DND-41 (cell line): ENCODE measurements at regions not wholly inside any gene's neighbourhood (a gene's known extent, or its start where the extent isn't known, plus 50 kb on each side); places are given as distances from the start of the nearest gene placed in this dataset.

ENCODE experiments used
- ATAC-seq: fragments of 200-7000 bp; cut with Tn5 transposase; 3 replicates; pipeline ENCODE4 v1.9.1; 2021; ENCODE audit warnings: low read depth; ENCODE audit not compliant: insufficient read depth
- DNase-seq: peaks from one replicate; pipeline ENCODE4 v3.0.0-alpha.2; 2020
- H2AFZ ChIP-seq: 2 replicates; pipeline ENCODE4 v1.6.0; 2012; ENCODE audit warnings: low read depth, low read length
- H3K27ac ChIP-seq: 2 replicates; pipeline ENCODE4 v1.5.1; 2012; ENCODE audit warnings: low read length, inconsistent platforms
- H3K27me3 ChIP-seq: fragments of 200-600 bp; sonication (generic); 2 replicates; pipeline ENCODE4 v1.6.0; 2012; ENCODE audit warnings: low read length, mild to moderate bottlenecking, inconsistent platforms; ENCODE audit not compliant: insufficient read depth, poor library complexity
- H3K36me3 ChIP-seq: 2 replicates; pipeline ENCODE4 v1.5.1; 2012; ENCODE audit warnings: low read length, inconsistent platforms; ENCODE audit not compliant: insufficient read depth
- H3K4me1 ChIP-seq: 2 replicates; pipeline ENCODE4 v1.5.1; 2012; ENCODE audit warnings: mild to moderate bottlenecking, low read length; ENCODE audit not compliant: insufficient read depth
- H3K4me2 ChIP-seq: 2 replicates; pipeline ENCODE4 v1.6.0; 2012; ENCODE audit warnings: mild to moderate bottlenecking, moderate library complexity, low read length, inconsistent platforms; ENCODE audit not compliant: insufficient read depth
- H3K4me3 ChIP-seq, 2 experiments: fragments of 200-600 bp in 1 of 2; shearing (Covaris generic) in 1 of 2; 2 replicates each; pipeline ENCODE4 v1.5.1; 2012 to 2016; ENCODE audit warnings: inconsistent platforms in 2 of 2, low read length in 2 of 2, mild to moderate bottlenecking in 2 of 2, low read depth in 1 of 2, moderate library complexity in 1 of 2
- H3K79me2 ChIP-seq: 2 replicates; pipeline ENCODE4 v1.6.0; 2012; ENCODE audit warnings: low read length, inconsistent platforms; ENCODE audit not compliant: insufficient read depth
- H3K9ac ChIP-seq: 2 replicates; pipeline ENCODE4 v1.6.0; 2012; ENCODE audit warnings: low read depth, mild to moderate bottlenecking, inconsistent platforms, low read length, moderate library complexity
- H3K9me3 ChIP-seq: 2 replicates; pipeline ENCODE4 v1.5.1; 2012; ENCODE audit warnings: low read length, moderate library complexity, mild to moderate bottlenecking, inconsistent platforms; ENCODE audit not compliant: insufficient read depth, severe bottlenecking
- H4K20me1 ChIP-seq: 2 replicates; pipeline ENCODE4 v1.6.0; 2012; ENCODE audit warnings: low read length; ENCODE audit not compliant: insufficient read depth
- EZH2 ChIP-seq: IDR thresholded peaks from 3 replicates; pipeline ENCODE4 v1.6.1; 2012; ENCODE audit warnings: borderline replicate concordance, low read depth, mild to moderate bottlenecking, moderate library complexity, low read length, inconsistent platforms; ENCODE audit not compliant: severe bottlenecking
- TF ChIP-seq, protein P1 (sequence below): IDR thresholded peaks from 2 replicates; pipeline ENCODE4 v1.5.1; 2012; ENCODE audit warnings: borderline replicate concordance, low read length, moderate library complexity, mild to moderate bottlenecking; ENCODE audit not compliant: poor library complexity, severe bottlenecking; ENCODE audit errors: extremely low read depth

DNA sequence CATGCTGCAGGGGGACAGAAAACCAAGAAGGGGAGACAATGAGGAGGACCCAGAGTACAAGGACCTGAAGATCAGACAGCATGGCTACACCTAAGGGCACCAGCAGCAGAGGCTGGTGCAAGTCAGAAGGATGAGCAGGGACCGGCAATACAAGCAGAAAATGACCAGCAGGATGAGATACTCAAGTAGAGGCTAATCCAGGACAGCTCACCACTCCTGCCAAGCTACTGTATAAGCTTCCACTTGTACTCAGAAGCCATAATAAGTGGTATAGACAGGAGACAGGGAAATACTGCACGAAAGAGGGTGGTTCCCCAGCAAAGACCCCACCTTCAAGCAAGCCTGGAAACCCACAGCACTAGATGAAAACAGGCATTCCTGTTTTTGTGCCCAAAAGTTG, 138.7 kb upstream of the ZC3H12C start:
- Histone ChIP-seq H3K4me2 (no peak overlapping the region), H3K36me3 (no peaks in the 10 kb centered on the region), H4K20me1 (no peaks in the 10 kb centered on the region), H3K4me1 (no peaks in the 10 kb centered on the region), H2AFZ (no peak overlapping the region), H3K9ac (no peak overlapping the region), H3K4me3 (no peak overlapping the region), H3K27me3 (no peaks in the 10 kb centered on the region), H3K9me3 (no peaks in the 10 kb centered on the region), H3K27ac (no peak overlapping the region), H3K79me2 (no peaks in the 10 kb centered on the region)
- DNase-seq (no peak), ATAC-seq (no peak)
- no peak for TF ChIP-seq EZH2
- TF ChIP-seq, protein P1, sequence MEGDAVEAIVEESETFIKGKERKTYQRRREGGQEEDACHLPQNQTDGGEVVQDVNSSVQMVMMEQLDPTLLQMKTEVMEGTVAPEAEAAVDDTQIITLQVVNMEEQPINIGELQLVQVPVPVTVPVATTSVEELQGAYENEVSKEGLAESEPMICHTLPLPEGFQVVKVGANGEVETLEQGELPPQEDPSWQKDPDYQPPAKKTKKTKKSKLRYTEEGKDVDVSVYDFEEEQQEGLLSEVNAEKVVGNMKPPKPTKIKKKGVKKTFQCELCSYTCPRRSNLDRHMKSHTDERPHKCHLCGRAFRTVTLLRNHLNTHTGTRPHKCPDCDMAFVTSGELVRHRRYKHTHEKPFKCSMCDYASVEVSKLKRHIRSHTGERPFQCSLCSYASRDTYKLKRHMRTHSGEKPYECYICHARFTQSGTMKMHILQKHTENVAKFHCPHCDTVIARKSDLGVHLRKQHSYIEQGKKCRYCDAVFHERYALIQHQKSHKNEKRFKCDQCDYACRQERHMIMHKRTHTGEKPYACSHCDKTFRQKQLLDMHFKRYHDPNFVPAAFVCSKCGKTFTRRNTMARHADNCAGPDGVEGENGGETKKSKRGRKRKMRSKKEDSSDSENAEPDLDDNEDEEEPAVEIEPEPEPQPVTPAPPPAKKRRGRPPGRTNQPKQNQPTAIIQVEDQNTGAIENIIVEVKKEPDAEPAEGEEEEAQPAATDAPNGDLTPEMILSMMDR, result no peak

DNA sequence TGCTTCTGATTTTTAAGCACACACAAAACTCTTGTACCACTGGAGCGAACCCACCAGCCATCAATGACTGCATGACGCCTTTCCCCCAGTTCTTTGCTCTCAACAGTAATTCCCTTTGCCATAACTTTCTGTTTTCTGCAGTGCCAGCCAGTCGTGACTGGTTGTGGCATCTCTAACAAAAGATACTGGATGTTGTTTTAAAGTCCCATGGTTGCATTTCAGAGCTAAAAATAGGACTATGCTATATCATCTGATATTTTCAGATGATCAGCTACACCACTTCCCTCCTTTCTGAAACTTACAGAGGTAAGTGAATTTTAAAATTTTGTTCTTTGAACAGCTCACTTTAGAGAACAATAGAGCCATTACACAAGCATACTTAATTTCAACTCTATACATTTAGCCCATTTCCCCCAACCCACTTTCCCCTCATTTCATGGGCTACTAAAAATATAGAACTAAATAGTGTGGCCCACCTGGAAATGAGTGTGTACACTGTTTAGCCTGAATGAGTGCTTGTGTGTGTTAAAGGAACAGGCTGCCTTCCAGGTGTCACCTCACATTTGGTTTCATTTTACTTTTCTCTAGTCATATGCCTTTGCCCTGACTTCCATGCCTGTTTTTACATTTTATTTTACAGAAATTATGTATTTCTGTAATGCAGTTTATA, 136.9 kb upstream of the ZC3H12C start:
- no peak overlapping the region for H2AFZ ChIP-seq
- no peak overlapping the region for H3K27ac ChIP-seq
- no peaks in the 10 kb centered on the region for H3K79me2 ChIP-seq
- H3K9ac ChIP-seq, result no peak overlapping the region
- no peak overlapping the region for H3K4me2 ChIP-seq
- H3K36me3 ChIP-seq, result no peaks in the 10 kb centered on the region
- H3K4me3 ChIP-seq, result no peak overlapping the region
- H3K9me3 ChIP-seq, result no peaks in the 10 kb centered on the region
- H3K27me3 ChIP-seq, result no peaks in the 10 kb centered on the region
- TF ChIP-seq, protein P1, result no peak
- TF ChIP-seq EZH2, result no peak
- no peaks in the 10 kb centered on the region for H3K4me1 ChIP-seq
- no peaks in the 10 kb centered on the region for H4K20me1 ChIP-seq
- DNase-seq (no peak), ATAC-seq (no peak)

DNA sequence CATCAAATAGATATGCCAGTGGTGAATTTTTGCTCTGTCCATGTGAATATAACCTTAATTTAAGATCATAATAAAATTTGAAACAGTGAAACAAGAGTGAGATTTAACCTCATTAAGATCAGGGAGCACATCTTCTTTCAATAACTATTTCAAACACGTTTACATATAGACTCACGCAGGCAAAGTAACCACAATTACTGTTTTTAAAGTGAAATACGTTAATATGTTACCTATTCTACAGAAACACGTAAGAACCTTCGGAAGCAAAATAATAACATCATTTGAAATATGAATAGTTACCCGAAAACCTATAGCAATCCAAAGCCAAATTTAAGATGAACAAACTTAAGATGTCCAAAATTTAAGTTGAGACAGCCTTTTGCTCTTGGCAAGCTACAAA, 136.2 kb upstream of the ZC3H12C start:
- Histone ChIP-seq H3K36me3 (no peaks in the 10 kb centered on the region), H3K9ac (no peak overlapping the region), H3K9me3 (no peaks in the 10 kb centered on the region), H2AFZ (no peak overlapping the region), H3K27me3 (no peaks in the 10 kb centered on the region), H3K4me3 (no peak overlapping the region), H3K27ac (no peak overlapping the region), H4K20me1 (no peaks in the 10 kb centered on the region), H3K79me2 (no peaks in the 10 kb centered on the region), H3K4me2 (no peak overlapping the region), H3K4me1 (no peaks in the 10 kb centered on the region)
- TF ChIP-seq, protein P1, result no peak
- TF ChIP-seq EZH2, result no peak
- no peak for DNase-seq
- ATAC-seq, result no peak
